ENCODE measurements at regions not wholly inside any gene's neighbourhood (a gene's known extent, or its start where the extent isn't known, plus 50 kb on each side); places are given as distances from the start of the nearest gene placed in this dataset.

GRCh38 chr5:10894445-10895054, 133.5 kb upstream of the DAP start:
- Histone ChIP-seq H3K27me3 (ENCODE audit: control insufficient read depth, low read length) (no peaks in the 10 kb centered on the region), H3K9me2 (replicated peaks; ENCODE audit: control insufficient read depth, low read length) (no peaks in the 10 kb centered on the region), H3K4me2 (ENCODE audit: low read length) (no peak overlapping the region), H3K27ac (ENCODE audit: low read depth, low read length) (no peak overlapping the region), H4K20me1 (ENCODE audit: control insufficient read depth, insufficient read depth, low read depth, low read length) (no peaks in the 10 kb centered on the region), H3K79me2 (ENCODE audit: control insufficient read depth, low read length) (no peaks in the 10 kb centered on the region), H3F3A (ENCODE audit: control insufficient read depth, insufficient read depth) (no peaks in the 10 kb centered on the region), H3K4me1 (ENCODE audit: control insufficient read depth, low read length) (no peaks in the 10 kb centered on the region), H3K9me3 (ENCODE audit: control insufficient read depth, insufficient read depth, low read length) (no peaks in the 10 kb centered on the region), H3K36me3 (ENCODE audit: control insufficient read depth, low read length) (no peaks in the 10 kb centered on the region), H3K4me3 (ENCODE audit: low read length) (no peak overlapping the region)
- no peak for TF ChIP-seq EZH2phosphoT487 (IDR thresholded peaks at IDR 0.05; ENCODE audit: borderline replicate concordance, low read length)
- TF ChIP-seq, protein P1, sequence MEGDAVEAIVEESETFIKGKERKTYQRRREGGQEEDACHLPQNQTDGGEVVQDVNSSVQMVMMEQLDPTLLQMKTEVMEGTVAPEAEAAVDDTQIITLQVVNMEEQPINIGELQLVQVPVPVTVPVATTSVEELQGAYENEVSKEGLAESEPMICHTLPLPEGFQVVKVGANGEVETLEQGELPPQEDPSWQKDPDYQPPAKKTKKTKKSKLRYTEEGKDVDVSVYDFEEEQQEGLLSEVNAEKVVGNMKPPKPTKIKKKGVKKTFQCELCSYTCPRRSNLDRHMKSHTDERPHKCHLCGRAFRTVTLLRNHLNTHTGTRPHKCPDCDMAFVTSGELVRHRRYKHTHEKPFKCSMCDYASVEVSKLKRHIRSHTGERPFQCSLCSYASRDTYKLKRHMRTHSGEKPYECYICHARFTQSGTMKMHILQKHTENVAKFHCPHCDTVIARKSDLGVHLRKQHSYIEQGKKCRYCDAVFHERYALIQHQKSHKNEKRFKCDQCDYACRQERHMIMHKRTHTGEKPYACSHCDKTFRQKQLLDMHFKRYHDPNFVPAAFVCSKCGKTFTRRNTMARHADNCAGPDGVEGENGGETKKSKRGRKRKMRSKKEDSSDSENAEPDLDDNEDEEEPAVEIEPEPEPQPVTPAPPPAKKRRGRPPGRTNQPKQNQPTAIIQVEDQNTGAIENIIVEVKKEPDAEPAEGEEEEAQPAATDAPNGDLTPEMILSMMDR (IDR thresholded peaks at IDR 0.05; ENCODE audit: low read depth, low read length, poor library complexity, severe bottlenecking): no peak

- no peak overlapping the region for H3K4me2 ChIP-seq (ENCODE audit: low read length)
- TF ChIP-seq EZH2phosphoT487 (IDR thresholded peaks at IDR 0.05; ENCODE audit: borderline replicate concordance, low read length): no peak
- TF ChIP-seq, protein P1 (IDR thresholded peaks at IDR 0.05; ENCODE audit: low read depth, low read length, poor library complexity, severe bottlenecking): no peak
- no peaks in the 10 kb centered on the region for H3K9me2 ChIP-seq (replicated peaks; ENCODE audit: control insufficient read depth, low read length)
- H3K4me3 ChIP-seq (ENCODE audit: low read length): no peak overlapping the region
- H3K79me2 ChIP-seq (ENCODE audit: control insufficient read depth, low read length): no peaks in the 10 kb centered on the region
- no peaks in the 10 kb centered on the region for H4K20me1 ChIP-seq (ENCODE audit: control insufficient read depth, insufficient read depth, low read depth, low read length)
- H3K4me1 ChIP-seq (ENCODE audit: control insufficient read depth, low read length): no peaks in the 10 kb centered on the region
- H3K27me3 ChIP-seq (ENCODE audit: control insufficient read depth, low read length): no peaks in the 10 kb centered on the region
- H3K36me3 ChIP-seq (ENCODE audit: control insufficient read depth, low read length): no peaks in the 10 kb centered on the region
- H3K9me3 ChIP-seq (ENCODE audit: control insufficient read depth, insufficient read depth, low read length): no peaks in the 10 kb centered on the region
- no peaks in the 10 kb centered on the region for H3F3A ChIP-seq (ENCODE audit: control insufficient read depth, insufficient read depth)
- no peak overlapping the region for H3K27ac ChIP-seq (ENCODE audit: low read depth, low read length)
Measured at GRCh38 chr5:10892911-10893215, 131.8 kb upstream of the DAP start.

DNA sequence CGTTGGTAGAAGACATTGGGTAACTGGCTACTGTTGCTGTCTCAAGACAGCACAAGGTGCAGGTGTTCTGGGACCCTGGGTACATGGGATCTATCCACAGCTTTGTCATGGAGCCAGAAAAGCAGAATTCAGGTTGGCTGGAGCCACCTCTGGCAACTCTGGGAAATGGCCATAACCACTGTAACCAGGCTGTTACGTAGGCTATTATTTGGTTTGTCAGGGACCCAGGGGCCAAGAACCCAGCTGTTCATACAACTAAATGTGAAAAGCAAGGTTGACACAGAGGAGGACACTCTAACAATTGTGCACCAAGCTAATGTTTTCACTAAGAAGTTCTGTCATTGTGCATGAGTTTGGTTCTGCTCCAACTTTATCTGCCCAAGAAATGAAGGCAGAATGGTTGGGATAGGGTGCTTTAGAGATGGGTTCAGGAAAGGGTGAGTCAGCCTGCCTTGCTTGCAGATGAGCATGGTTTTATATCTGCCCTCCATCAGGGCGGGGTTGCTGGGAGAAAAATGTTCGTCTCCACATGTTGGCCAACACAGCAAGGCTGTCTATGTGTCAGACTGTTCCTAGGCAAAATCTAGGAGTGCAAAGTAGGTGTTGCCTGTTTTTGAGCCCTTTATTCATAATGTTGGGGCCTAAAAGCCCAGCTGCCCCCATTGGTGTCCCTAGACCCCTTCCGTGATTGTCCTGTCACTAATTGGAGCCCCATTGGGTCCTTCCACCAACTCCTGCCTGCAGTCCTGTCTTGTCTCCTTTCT, 131.3 kb upstream of the DAP start:
- Histone ChIP-seq H3K27me3 (ENCODE audit: control insufficient read depth, low read length) (no peaks in the 10 kb centered on the region), H4K20me1 (ENCODE audit: control insufficient read depth, insufficient read depth, low read depth, low read length) (no peaks in the 10 kb centered on the region), H3K9me3 (ENCODE audit: control insufficient read depth, insufficient read depth, low read length) (no peaks in the 10 kb centered on the region), H3F3A (ENCODE audit: control insufficient read depth, insufficient read depth) (no peaks in the 10 kb centered on the region), H3K4me1 (ENCODE audit: control insufficient read depth, low read length) (no peaks in the 10 kb centered on the region), H3K36me3 (ENCODE audit: control insufficient read depth, low read length) (no peaks in the 10 kb centered on the region), H3K4me2 (ENCODE audit: low read length) (no peak overlapping the region), H3K79me2 (ENCODE audit: control insufficient read depth, low read length) (no peaks in the 10 kb centered on the region), H3K27ac (ENCODE audit: low read depth, low read length) (no peak overlapping the region), H3K9me2 (replicated peaks; ENCODE audit: control insufficient read depth, low read length) (no peaks in the 10 kb centered on the region), H3K4me3 (ENCODE audit: low read length) (no peak overlapping the region)
- TF ChIP-seq EZH2phosphoT487 (IDR thresholded peaks at IDR 0.05; ENCODE audit: borderline replicate concordance, low read length): no peak
- TF ChIP-seq, protein P1 (IDR thresholded peaks at IDR 0.05; ENCODE audit: low read depth, low read length, poor library complexity, severe bottlenecking): no peak
